VCaP (cell line): ENCODE measurements at regions not wholly inside any gene's neighbourhood (a gene's known extent, or its start where the extent isn't known, plus 50 kb on each side); places are given as distances from the start of the nearest gene placed in this dataset.
A peak's percentile ranks its signal among the peaks of the same experiment; 100 is the strongest.

ENCODE experiments used
- H3K27ac ChIP-seq: fragments of 450-650 bp; 2 replicates; pipeline ENCODE4 v1.5.1; 2017
- CTCF ChIP-seq: fragments of 450-650 bp; conservative IDR thresholded peaks from 2 replicates; pipeline ENCODE4 v1.5.1; 2017; ENCODE audit warnings: mild to moderate bottlenecking, moderate library complexity

DNA sequence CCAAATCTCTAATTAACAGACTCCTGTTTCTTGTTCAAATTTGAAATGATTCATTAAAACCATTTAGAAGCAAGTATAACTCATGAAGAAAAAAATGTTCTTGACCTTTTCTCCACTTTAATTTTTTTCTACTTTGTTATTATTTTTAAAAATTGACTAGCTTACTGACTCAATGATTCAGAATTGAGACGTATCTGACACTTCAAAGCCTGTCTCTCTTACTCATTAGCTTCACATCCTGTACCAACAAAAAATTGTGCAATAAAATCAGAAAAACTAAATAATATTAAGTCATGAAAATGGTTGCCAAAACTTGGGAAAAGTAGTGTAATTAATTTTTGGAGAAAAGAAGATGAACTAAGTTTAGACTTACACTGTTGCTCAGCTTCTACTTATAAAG, 331.2 kb downstream of the SLC16A7 start:
- no peak for TF ChIP-seq CTCF
- H3K27ac ChIP-seq, result no peak overlapping the region

DNA sequence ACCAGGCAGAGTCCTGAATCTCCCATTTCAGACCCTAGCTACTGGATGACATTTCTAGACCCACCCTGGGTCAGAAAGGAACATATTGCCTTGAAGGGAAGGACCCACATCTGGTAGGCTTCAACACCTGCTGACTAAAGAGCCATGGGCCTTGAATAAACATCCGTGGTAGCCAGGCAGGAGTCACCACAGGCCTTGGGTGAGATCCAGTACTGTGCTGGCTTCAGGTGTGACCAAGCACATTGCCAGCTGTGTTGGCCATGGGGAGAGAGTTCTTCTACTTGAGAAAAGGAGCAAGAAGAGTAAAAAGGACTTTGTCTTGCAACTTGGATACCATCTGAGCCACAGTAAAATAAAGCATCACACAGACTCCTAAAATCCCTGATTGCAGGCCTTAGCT, 332.6 kb downstream of the SLC16A7 start:
- no peak overlapping the region for H3K27ac ChIP-seq

DNA sequence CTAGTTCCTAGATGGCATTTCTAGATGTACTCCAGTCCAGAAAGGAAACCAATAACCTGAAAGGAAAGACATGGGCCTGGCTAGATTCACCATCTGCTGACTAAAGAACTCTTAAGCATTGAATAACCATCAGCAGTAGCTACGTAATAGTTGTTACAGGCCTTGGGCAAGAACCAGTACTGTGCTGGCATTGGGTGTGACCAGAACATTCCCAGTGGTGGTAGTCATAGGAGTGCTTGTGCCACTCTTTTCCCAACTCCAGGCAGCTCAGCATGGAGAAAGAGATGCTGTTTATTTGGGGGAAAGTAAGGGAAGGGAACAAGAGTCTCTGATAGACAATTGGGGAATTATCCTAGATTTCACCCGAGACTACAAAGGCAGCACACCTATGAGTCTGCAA, 333.3 kb downstream of the SLC16A7 start:
- TF ChIP-seq CTCF, result no peak

More for the DNA sequence above, 332.6 kb downstream of the SLC16A7 start:
- TF ChIP-seq CTCF, result no peak

DNA sequence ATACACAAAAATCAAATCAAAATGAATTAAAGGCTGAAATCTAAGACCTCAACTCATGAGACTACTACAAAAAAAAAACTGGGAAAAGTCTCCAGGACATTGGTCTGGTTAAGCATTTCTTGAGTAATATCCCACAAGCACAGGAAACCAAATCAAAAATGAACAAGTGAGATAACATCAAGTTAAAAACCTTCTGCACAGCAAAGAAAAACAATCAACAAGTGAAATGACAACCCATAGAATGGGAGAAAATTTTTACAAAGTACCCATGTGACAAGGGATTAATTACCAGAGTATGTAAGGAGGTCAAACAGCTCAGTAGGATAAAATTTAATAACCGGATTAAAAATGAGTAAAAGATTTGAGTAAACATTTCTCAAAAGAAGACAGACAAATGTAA, 338.7 kb downstream of the SLC16A7 start:
- no peak for TF ChIP-seq CTCF
- H3K27ac ChIP-seq, result no peak overlapping the region

More for the DNA sequence above, 333.3 kb downstream of the SLC16A7 start:
- H3K27ac ChIP-seq, result no peak overlapping the region

GRCh38 chr12:59936534-59936933, 340.7 kb downstream of the SLC16A7 start:
- no peak for TF ChIP-seq CTCF

DNA sequence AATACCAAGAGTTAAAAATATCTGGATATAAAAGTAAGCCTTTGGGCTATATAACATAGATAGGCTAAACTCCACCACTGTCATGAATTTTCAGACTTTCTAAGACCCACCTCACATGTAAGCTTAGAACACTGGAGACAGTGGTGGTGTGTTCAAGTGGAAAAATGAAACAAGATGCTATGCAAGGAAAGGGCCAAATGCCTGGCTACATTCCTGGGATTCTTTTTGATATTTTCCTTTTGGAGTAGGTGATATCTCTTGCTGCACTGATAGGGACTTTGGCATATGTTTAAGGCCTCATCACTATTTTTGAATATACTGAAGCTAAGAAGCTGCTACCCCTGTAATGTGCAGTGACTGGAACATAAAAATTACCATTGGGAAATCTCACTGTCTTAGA, 341.3 kb downstream of the SLC16A7 start:
- TF ChIP-seq CTCF, result no peak
- H3K27ac ChIP-seq, result peak overlapping the region; percentile 59

More at GRCh38 chr12:59936534-59936933, 340.7 kb downstream of the SLC16A7 start:
- H3K27ac ChIP-seq, result peak overlapping the region; percentile 59

- no peak for TF ChIP-seq CTCF
- no peak overlapping the region for H3K27ac ChIP-seq
Measured at GRCh38 chr12:59938190-59938962, 342.5 kb downstream of the SLC16A7 start.
